ENCODE measurements at regions not wholly inside any gene's neighbourhood (a gene's known extent, or its start where the extent isn't known, plus 50 kb on each side); places are given as distances from the start of the nearest gene placed in this dataset.

GRCh38 chr2:175804122-175804521 is 197.9 kb downstream of the LNPK start:
- TF ChIP-seq POLR2A (IDR thresholded peaks at IDR 0.05; ENCODE audit: low read length): no peak
- TF ChIP-seq GATA1 (IDR thresholded peaks at IDR 0.05; ENCODE audit: low read depth, low read length): no peak
